Right ventricle myocardium superior (tissue), 1 donor: ENCODE measurements at regions not wholly inside any gene's neighbourhood (a gene's known extent, or its start where the extent isn't known, plus 50 kb on each side); places are given as distances from the start of the nearest gene placed in this dataset.

ENCODE experiments used
- ATAC-seq: fragments of 200-7000 bp; cut with Tn5 transposase; one replicate; pipeline ENCODE4 v1.9.1; 2020; ENCODE audit warnings: mild to moderate bottlenecking; ENCODE audit not compliant: poor library complexity
- DNase-seq: peaks from one replicate; pipeline ENCODE4 v3.0.0-alpha.2; 2020
- intact Hi-C: fragments of 100-400 bp; cut with DNase I; formaldehyde crosslinking; loops from one replicate; pipeline ENCODE4 v1.11.2; 2022
- donor health status: DM: no; HTN: yes; CAD: no; lungs with severe emphysema.

GRCh38 chr18:78711316-78711715, 268.3 kb upstream of the SALL3 start:
- intact Hi-C loops, result no loop called here
- no peak for DNase-seq
- ATAC-seq, result no peak

GRCh38 chr18:78711971-78712370, 267.6 kb upstream of the SALL3 start:
- DNase-seq, result no peak
- ATAC-seq, result no peak
- intact Hi-C loops, result no loop called here

- DNase-seq, result no peak
- intact Hi-C loops, result no loop called here
- no peak for ATAC-seq
These were observed 266.5 kb upstream of the SALL3 start for GRCh38 chr18:78713069-78713468.

GRCh38 chr18:78713726-78714125, 265.9 kb upstream of the SALL3 start:
- intact Hi-C loops, result no loop called here
- ATAC-seq (no peak), DNase-seq (no peak)

GRCh38 chr18:78716022-78716421, 263.6 kb upstream of the SALL3 start:
- ATAC-seq, result no peak
- intact Hi-C loops, result no loop called here

DNA sequence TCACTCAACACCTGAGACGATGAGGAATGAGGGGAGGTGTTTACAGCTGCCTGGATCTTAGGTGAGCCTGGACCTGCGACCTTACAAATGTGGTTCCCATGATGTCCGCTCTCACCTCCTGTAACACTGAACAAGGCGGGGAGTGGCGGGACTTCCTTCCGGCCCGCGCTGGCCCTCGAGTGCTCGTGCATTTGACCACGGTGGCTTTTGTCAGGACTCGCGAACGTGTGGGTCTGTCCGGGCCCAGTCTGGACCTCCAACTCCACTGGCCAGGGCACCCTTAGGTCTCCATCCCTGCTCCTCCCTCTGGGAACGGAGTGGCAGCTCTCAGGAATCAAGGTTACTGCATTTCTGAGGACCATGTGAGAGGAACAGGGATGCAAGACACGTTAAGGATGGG, 263.0 kb upstream of the SALL3 start:
- intact Hi-C loops, result no loop called here
- DNase-seq, result no peak

More at GRCh38 chr18:78716022-78716421, 263.6 kb upstream of the SALL3 start:
- DNase-seq, result no peak

DNA sequence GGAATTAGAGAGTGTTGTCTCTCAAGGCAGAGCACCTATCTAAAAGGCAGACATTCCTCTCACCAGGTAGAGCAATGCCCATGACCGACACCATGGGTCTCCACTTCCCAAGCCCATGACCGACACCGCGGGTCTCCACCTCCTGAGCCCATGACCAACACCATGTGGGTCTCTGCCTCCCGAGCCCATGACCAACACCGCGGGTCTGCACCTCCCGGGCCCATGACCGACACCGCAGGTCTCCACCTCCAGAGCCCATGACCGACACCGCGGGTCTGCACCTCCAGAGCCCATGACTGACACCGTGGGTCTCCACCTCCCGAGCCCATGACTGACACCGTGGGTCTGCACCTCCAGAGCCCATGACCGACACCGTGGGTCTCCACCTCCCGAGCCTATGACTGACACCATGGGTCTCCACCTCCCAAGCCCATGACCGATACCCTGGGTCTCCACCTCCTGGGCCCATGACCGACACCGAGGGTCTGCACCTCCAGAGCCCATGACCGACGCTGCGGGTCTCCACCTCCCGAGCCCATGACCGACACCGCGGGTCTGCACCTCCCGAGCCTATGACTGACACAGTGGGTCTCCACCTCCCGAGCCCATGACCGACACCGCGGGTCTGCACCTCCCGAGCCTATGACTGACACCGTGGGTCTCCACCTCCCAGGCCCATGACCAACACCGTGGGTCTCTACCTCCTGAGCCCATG, 262.4 kb upstream of the SALL3 start:
- ATAC-seq (no peak), DNase-seq (no peak)
- intact Hi-C loops, result no loop called here

More for the DNA sequence above, 263.0 kb upstream of the SALL3 start:
- no peak for ATAC-seq

GRCh38 chr18:78717766-78718150, 261.9 kb upstream of the SALL3 start:
- DNase-seq, result no peak
- no peak for ATAC-seq
- intact Hi-C loops, result no loop called here

- intact Hi-C loops, result no loop called here
- ATAC-seq (no peak), DNase-seq (no peak)
These were observed 259.8 kb upstream of the SALL3 start for GRCh38 chr18:78719821-78720220.

GRCh38 chr18:78720456-78721237, 259.0 kb upstream of the SALL3 start:
- DNase-seq (no peak), ATAC-seq (no peak)
- intact Hi-C loops, result no loop called here

DNA sequence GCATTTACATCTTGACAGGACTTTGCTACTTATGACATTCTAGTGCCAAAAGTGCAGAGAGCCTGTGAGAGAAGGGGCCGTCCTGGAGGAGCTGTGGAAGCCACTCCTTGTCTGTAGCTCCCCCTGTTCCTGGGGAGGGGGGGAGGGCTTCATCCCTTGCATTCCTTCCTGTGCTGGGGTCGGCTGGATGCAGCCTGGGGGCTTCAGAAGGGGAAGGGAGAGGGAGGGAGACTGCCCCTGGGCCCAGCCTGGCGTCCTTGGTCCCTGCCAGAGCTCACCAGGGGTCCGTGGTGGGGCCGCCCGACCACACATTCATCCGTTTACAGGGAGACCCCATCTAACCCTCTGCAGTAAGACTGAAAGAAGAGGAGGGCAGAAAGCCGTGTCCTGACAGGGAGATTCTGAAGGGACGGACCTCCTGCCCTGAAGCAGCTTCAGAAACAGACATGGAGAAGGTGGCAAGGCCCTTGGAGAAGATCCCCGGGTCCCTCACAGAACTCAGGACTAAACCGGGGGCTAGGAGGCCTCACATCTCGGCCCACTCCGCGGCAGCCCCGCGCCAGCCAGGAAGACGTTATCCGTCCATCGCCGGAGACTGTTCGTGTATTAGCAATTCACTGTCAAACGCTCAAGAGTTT, 258.3 kb upstream of the SALL3 start:
- ATAC-seq, result no peak
- intact Hi-C loops, result no loop called here

GRCh38 chr18:78721981-78722380, 257.6 kb upstream of the SALL3 start:
- intact Hi-C loops, result no loop called here

More for the DNA sequence above, 258.3 kb upstream of the SALL3 start:
- no peak for DNase-seq

GRCh38 chr18:78722386-78722785, 257.2 kb upstream of the SALL3 start:
- ATAC-seq (no peak), DNase-seq (no peak)
- intact Hi-C loops, result no loop called here

More at GRCh38 chr18:78721981-78722380, 257.6 kb upstream of the SALL3 start:
- no peak for ATAC-seq
- no peak for DNase-seq

- ATAC-seq, result no peak
- intact Hi-C loops, result no loop called here
These were observed 256.5 kb upstream of the SALL3 start for GRCh38 chr18:78722929-78723710.

GRCh38 chr18:78724214-78724914, 255.3 kb upstream of the SALL3 start:
- DNase-seq, result no peak

More at GRCh38 chr18:78722929-78723710, 256.5 kb upstream of the SALL3 start:
- DNase-seq, result no peak

GRCh38 chr18:78725426-78725825, 254.2 kb upstream of the SALL3 start:
- ATAC-seq (no peak), DNase-seq (no peak)
- intact Hi-C loops, result no loop called here

More at GRCh38 chr18:78724214-78724914, 255.3 kb upstream of the SALL3 start:
- intact Hi-C loops, result no loop called here
- no peak for ATAC-seq

DNA sequence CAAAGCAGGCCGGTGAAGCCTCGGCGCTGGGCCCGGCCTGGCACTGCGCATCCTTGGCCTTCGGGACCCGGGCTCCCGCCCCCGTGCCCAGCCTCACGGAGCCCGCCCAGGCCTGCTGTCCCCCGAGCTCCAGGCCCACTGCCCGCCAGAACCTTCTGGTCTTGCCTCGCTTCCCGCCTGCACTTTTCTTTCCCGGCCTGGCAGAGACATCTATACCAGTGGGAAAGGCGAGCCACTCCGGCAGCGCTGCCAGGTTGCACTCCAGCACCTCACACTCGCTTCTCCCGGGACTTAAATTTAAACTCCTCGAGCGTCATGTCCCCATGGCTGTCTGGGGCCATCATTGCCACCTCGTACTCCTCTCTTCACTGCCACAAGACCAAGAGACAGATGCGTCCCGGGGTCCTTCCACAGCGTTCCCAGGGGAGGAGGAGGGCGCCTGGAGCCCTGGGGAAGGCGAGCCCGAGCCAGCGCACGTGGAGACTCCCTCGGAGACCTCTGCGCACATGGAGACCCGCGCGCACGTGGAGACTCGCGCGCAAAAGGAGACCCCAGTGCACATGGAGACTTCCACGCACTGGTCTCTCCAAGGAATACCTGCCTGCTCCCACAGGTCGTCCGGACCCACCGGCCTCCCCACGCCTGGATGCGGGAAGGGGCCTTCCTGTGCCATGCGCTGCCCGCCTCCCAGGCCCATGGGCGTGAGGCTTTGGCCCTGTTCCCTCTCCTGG, 253.1 kb upstream of the SALL3 start:
- ATAC-seq, result no peak
- DNase-seq, result no peak
- intact Hi-C loops, result no loop called here
